PC-3 (cell line): ENCODE measurements at regions not wholly inside any gene's neighbourhood (a gene's known extent, or its start where the extent isn't known, plus 50 kb on each side); places are given as distances from the start of the nearest gene placed in this dataset.

Source experiments
- CTCF ChIP-seq: fragments of 300-600 bp; sonication (generic); conservative IDR thresholded peaks from 2 replicates; pipeline ENCODE4 v1.5.1; 2017; ENCODE audit warnings: antibody characterized with exemption, low read depth, mild to moderate bottlenecking, low read length
- EZH2 ChIP-seq: fragments of 300-600 bp; sonication (generic); IDR thresholded peaks from one replicate; pipeline ENCODE4 v1.6.1; 2017; ENCODE audit warnings: antibody characterized with exemption, mild to moderate bottlenecking, low read length; ENCODE audit not compliant: unreplicated experiment

DNA sequence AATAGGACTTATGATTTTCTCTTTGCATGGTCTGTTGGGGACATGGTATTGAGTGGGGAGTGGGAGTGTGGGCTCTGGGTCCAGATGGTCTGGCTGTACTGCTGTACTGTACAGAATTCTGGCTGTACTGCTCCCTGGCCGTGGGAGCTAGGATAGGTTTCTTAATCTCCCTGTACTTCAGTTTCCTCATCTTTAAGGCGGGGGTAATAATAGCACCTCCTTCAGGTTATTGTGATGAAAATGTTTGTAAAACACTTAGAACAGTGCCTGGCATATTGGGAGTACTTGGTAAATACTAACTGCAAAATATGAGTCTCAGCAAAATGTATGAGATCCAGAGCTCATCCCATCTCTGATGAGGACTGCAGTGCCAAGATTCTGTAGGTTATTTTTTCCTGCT is 198.6 kb downstream of the KIF18A start:
- 0 out of 2 replicates have a peak, but pooled peaks have one; percentile 16 for TF ChIP-seq CTCF
- no peak for TF ChIP-seq EZH2
